ENCODE measurements at regions not wholly inside any gene's neighbourhood (a gene's known extent, or its start where the extent isn't known, plus 50 kb on each side); places are given as distances from the start of the nearest gene placed in this dataset.

- Histone ChIP-seq H3K79me2 (ENCODE audit: insufficient read depth) (no peaks in the 10 kb centered on the region), H3K4me1 (ENCODE audit: control insufficient read depth in 1 of 2, insufficient read depth in 2 of 2, low read depth in 1 of 2, low read length in 1 of 2) (peaks cover 4 to 7% of the 10 kb centered on the region in 2 experiments; a peak in 1 of 4 replicates), H3K9ac (no peak overlapping the region), H3K27ac (ENCODE audit: low read depth in 2 of 2, low read length in 1 of 2) (no peak overlapping the region), H3K27me3 (ENCODE audit: insufficient read depth) (no peaks in the 10 kb centered on the region), H3K9me2 (no peaks in the 10 kb centered on the region), H3K36me3 (replicated peaks in 1 of 2; ENCODE audit: control insufficient read depth in 1 of 2, insufficient read depth in 2 of 2, low read length in 1 of 2) (no peaks in the 10 kb centered on the region), H3K4me2 (no peak overlapping the region), H2AFZ (ENCODE audit: low read depth) (no peak overlapping the region), H3K4me3 (ENCODE audit: low read depth in 2 of 2, low read length in 1 of 2) (no peak overlapping the region), H3F3A (replicated peaks; ENCODE audit: insufficient read depth) (no peaks in the 10 kb centered on the region), H4K20me1 (ENCODE audit: insufficient read depth) (no peaks in the 10 kb centered on the region), H3K9me3 (no peaks in the 10 kb centered on the region)
- POLR2A ChIA-PET, result no interaction called here
- WGBS (ENCODE audit: low lambda C conversion rate), result 81% methylated on average over 7 of the region's 7 CpGs
- DNase-seq, result no peak
- TF ChIP-seq MAX (IDR thresholded peaks at IDR 0.05; ENCODE audit: low read depth) (no peak), FOXJ3 (CRISPR knock-in tag; IDR thresholded peaks at IDR 0.05) (no peak)
- CTCF ChIA-PET, result interaction anchor here (1.2 to 1.3 kb wide), 2 partner anchors 29 to 70 kb away, joined by 3 to 4 read pairs; no protein-coding TSS in a partner anchor
Measured at GRCh38 chr1:9425859-9426258, 113.4 kb upstream of the SLC25A33 start.

GRCh38 chr1:9426291-9426711 is 113.0 kb upstream of the SLC25A33 start:
- no peak overlapping the region for H2AFZ ChIP-seq (ENCODE audit: low read depth)
- DNase-seq, result no peak
- H3K79me2 ChIP-seq (ENCODE audit: insufficient read depth), result no peaks in the 10 kb centered on the region
- H4K20me1 ChIP-seq (ENCODE audit: insufficient read depth), result no peaks in the 10 kb centered on the region
- no peak overlapping the region for H3K9ac ChIP-seq
- H3K4me1 ChIP-seq (ENCODE audit: control insufficient read depth in 1 of 2, insufficient read depth in 2 of 2, low read depth in 1 of 2, low read length in 1 of 2), result peaks cover 4 to 7% of the 10 kb centered on the region in 2 experiments; a peak in 1 of 4 replicates
- no peaks in the 10 kb centered on the region for H3K9me2 ChIP-seq
- no peaks in the 10 kb centered on the region for H3F3A ChIP-seq (replicated peaks; ENCODE audit: insufficient read depth)
- ChIA-PET CTCF (interaction anchor here (0.9 to 1.2 kb wide), 2 partner anchors 25 to 70 kb away, joined by 3 to 4 read pairs; no protein-coding TSS in a partner anchor), POLR2A (no interaction called here)
- WGBS (ENCODE audit: low lambda C conversion rate), result 85% methylated on average over 4 of the region's 13 CpGs
- no peak overlapping the region for H3K27ac ChIP-seq (ENCODE audit: low read depth in 2 of 2, low read length in 1 of 2)
- no peak overlapping the region for H3K4me2 ChIP-seq
- no peaks in the 10 kb centered on the region for H3K36me3 ChIP-seq (replicated peaks in 1 of 2; ENCODE audit: control insufficient read depth in 1 of 2, insufficient read depth in 2 of 2, low read length in 1 of 2)
- H3K27me3 ChIP-seq (ENCODE audit: insufficient read depth), result no peaks in the 10 kb centered on the region
- H3K9me3 ChIP-seq, result no peaks in the 10 kb centered on the region
- TF ChIP-seq CTCF (IDR thresholded peaks at IDR 0.05) (no peak), REST (IDR thresholded peaks at IDR 0.05; ENCODE audit: low read depth, low read length) (no peak), ZBTB33 (IDR thresholded peaks at IDR 0.05; ENCODE audit: borderline replicate concordance, low read depth) (no peak), JUND (IDR thresholded peaks at IDR 0.05) (no peak), EZH2phosphoT487 (IDR thresholded peaks at IDR 0.05; ENCODE audit: borderline replicate concordance, low read depth) (no peak)
- no peak overlapping the region for H3K4me3 ChIP-seq (ENCODE audit: low read depth in 2 of 2, low read length in 1 of 2)
